ENCODE measurements at regions not wholly inside any gene's neighbourhood (a gene's known extent, or its start where the extent isn't known, plus 50 kb on each side); places are given as distances from the start of the nearest gene placed in this dataset.

GRCh38 chr4:155546451-155546850 is 120.2 kb upstream of the GUCY1A1 start:
- DNase-seq = peak; percentile 11

- DNase-seq = no peak
Observed at GRCh38 chr4:155545456-155545855, 121.2 kb upstream of the GUCY1A1 start.

GRCh38 chr4:155544547-155544946 is 122.1 kb upstream of the GUCY1A1 start:
- DNase-seq = no peak

GRCh38 chr4:155543126-155543765 is 123.4 kb upstream of the GUCY1A1 start:
- no peak for DNase-seq

GRCh38 chr4:155542415-155542814 is 124.2 kb upstream of the GUCY1A1 start:
- no peak for DNase-seq

GRCh38 chr4:155541716-155542115 is 124.9 kb upstream of the GUCY1A1 start:
- DNase-seq = no peak

GRCh38 chr4:155540698-155541097 is 126.0 kb upstream of the GUCY1A1 start:
- no peak for DNase-seq

- no peak for DNase-seq
Observed at GRCh38 chr4:155539746-155540145, 126.9 kb upstream of the GUCY1A1 start.

- DNase-seq = no peak
Observed at GRCh38 chr4:155535802-155536454, 130.7 kb upstream of the GUCY1A1 start.

- DNase-seq = no peak
Observed at GRCh38 chr4:155532373-155533085, 134.1 kb upstream of the GUCY1A1 start.

- DNase-seq = peak; percentile 39
Observed at GRCh38 chr4:155530857-155531256, 135.8 kb upstream of the GUCY1A1 start.

- no peak for DNase-seq
Observed at GRCh38 chr4:155530290-155530689, 136.4 kb upstream of the GUCY1A1 start.

GRCh38 chr4:155529716-155530115 is 136.9 kb upstream of the GUCY1A1 start:
- no peak for DNase-seq

- DNase-seq = peak; percentile 46
Observed at GRCh38 chr4:155529272-155529671, 137.4 kb upstream of the GUCY1A1 start.

GRCh38 chr4:155526452-155527169 is 140.0 kb upstream of the GUCY1A1 start:
- DNase-seq = peak; percentile 10

- DNase-seq = no peak
Observed at GRCh38 chr4:155524926-155525455, 141.7 kb upstream of the GUCY1A1 start.

- no peak for DNase-seq
Observed at GRCh38 chr4:155523358-155523757, 143.3 kb upstream of the GUCY1A1 start.

- no peak for DNase-seq
Observed at GRCh38 chr4:155522201-155522600, 144.4 kb upstream of the GUCY1A1 start.

GRCh38 chr4:155521382-155521781 is 144.6 kb upstream of the MAP9 start:
- DNase-seq = no peak

GRCh38 chr4:155515444-155516075 is 138.8 kb upstream of the MAP9 start:
- no peak for DNase-seq

- DNase-seq = no peak
Observed at GRCh38 chr4:155514628-155515027, 137.9 kb upstream of the MAP9 start.

GRCh38 chr4:155512817-155513216 is 136.1 kb upstream of the MAP9 start:
- DNase-seq = no peak

GRCh38 chr4:155512046-155512445 is 135.3 kb upstream of the MAP9 start:
- no peak for DNase-seq
